Gastroesophageal sphincter (tissue), 4 donors: ENCODE measurements at regions not wholly inside any gene's neighbourhood (a gene's known extent, or its start where the extent isn't known, plus 50 kb on each side); places are given as distances from the start of the nearest gene placed in this dataset.

ENCODE experiments used
- ATAC-seq: fragments of 150-250 bp; one replicate; pipeline ENCODE4 v1.9.1; 2016; ENCODE audit warnings: mild to moderate bottlenecking, moderate library complexity
- H3K27ac ChIP-seq, 4 donors: fragments of 200-600 bp; sonication (generic) in 3 of 4; 1 replicate in 3 of 4; 2 replicates in 1 of 4; pipeline ENCODE4 v1.5.1; 2016 to 2019
- H3K27me3 ChIP-seq: fragments of 200-600 bp; sonication (generic); one replicate; pipeline ENCODE4 v1.5.1; 2019
- H3K36me3 ChIP-seq, 2 donors: fragments of 200-600 bp; sonication (generic); one replicate each; pipeline ENCODE4 v1.5.1; 2019; ENCODE audit warnings: control low read depth in 1 of 2
- H3K4me1 ChIP-seq, 3 donors: fragments of 200-600 bp; sonication (generic); 1 replicate in 2 of 3; 2 replicates in 1 of 3; pipeline ENCODE4 v1.5.1; 2016 to 2019; ENCODE audit warnings: control low read depth in 2 of 3
- H3K4me3 ChIP-seq, 2 donors: fragments of 200-600 bp; sonication (generic); one replicate each; pipeline ENCODE4 v1.5.1; 2019; ENCODE audit warnings: mild to moderate bottlenecking in 1 of 2, moderate library complexity in 1 of 2
- H3K9me3 ChIP-seq, 3 donors: fragments of 200-600 bp; sonication (generic); one replicate each; pipeline ENCODE4 v1.5.1; 2017 to 2019; ENCODE audit warnings: control low read depth in 2 of 3
- EP300 ChIP-seq: sonication (generic); formaldehyde crosslinking; IDR thresholded peaks from one replicate; pipeline ENCODE4 v1.6.1; 2017; ENCODE audit warnings: antibody characterized with exemption, mild to moderate bottlenecking
- POLR2A ChIP-seq, 2 donors: fragments of 450-650 bp; IDR thresholded peaks; one replicate each; pipeline ENCODE4 v1.6.1; 2017; ENCODE audit warnings: antibody characterized with exemption in 2 of 2, mild to moderate bottlenecking in 2 of 2, moderate library complexity in 1 of 2
- POLR2AphosphoS5 ChIP-seq: sonication (generic); formaldehyde crosslinking; IDR thresholded peaks from one replicate; pipeline ENCODE4 v1.6.1; 2017; ENCODE audit warnings: antibody characterized with exemption
- WGBS, 2 donors: methylation state at CpG; one replicate each; pipeline ENCODE4 v1.1.5; 2018; ENCODE audit warnings: low coverage in 1 of 2; 5-methylcytosine and 5-hydroxymethylcytosine counted together
- TF ChIP-seq, protein P1 (sequence below), 4 experiments: fragments of 200-600 bp in 2 of 4; fragments of 450-650 bp in 2 of 4; sonication (generic) in 1 of 4; IDR thresholded peaks; one replicate each; pipeline ENCODE4 v1.5.1; 2017 to 2019; ENCODE audit warnings: antibody characterized with exemption in 4 of 4, mild to moderate bottlenecking in 2 of 4, moderate library complexity in 2 of 4

GRCh38 chr4:123640271-123640670 is 243.7 kb downstream of the SPRY1 start:
- Histone ChIP-seq H3K36me3 (no peaks in the 10 kb centered on the region), H3K27me3 (no peaks in the 10 kb centered on the region), H3K4me3 (no peak overlapping the region), H3K9me3 (peaks cover 0 to 15% (median 0%) of the 10 kb centered on the region in 3 donors), H3K4me1 (peaks cover 0 to 21% (median 0%) of the 10 kb centered on the region in 3 donors), H3K27ac (no peak overlapping the region)
- no peak for ATAC-seq
- TF ChIP-seq EP300 (no peak), POLR2A (IDR thresholded peaks at IDR 0.05) (no peak), POLR2AphosphoS5 (no peak)
- TF ChIP-seq, protein P1, sequence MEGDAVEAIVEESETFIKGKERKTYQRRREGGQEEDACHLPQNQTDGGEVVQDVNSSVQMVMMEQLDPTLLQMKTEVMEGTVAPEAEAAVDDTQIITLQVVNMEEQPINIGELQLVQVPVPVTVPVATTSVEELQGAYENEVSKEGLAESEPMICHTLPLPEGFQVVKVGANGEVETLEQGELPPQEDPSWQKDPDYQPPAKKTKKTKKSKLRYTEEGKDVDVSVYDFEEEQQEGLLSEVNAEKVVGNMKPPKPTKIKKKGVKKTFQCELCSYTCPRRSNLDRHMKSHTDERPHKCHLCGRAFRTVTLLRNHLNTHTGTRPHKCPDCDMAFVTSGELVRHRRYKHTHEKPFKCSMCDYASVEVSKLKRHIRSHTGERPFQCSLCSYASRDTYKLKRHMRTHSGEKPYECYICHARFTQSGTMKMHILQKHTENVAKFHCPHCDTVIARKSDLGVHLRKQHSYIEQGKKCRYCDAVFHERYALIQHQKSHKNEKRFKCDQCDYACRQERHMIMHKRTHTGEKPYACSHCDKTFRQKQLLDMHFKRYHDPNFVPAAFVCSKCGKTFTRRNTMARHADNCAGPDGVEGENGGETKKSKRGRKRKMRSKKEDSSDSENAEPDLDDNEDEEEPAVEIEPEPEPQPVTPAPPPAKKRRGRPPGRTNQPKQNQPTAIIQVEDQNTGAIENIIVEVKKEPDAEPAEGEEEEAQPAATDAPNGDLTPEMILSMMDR (IDR thresholded peaks at IDR 0.05), result no peak

GRCh38 chr4:123640824-123641223 is 244.2 kb downstream of the SPRY1 start:
- peaks cover 0 to 15% (median 0%) of the 10 kb centered on the region in 3 donors for H3K9me3 ChIP-seq
- peaks cover 0 to 21% (median 0%) of the 10 kb centered on the region in 3 donors for H3K4me1 ChIP-seq
- no peaks in the 10 kb centered on the region for H3K27me3 ChIP-seq
- ATAC-seq, result no peak
- 90 to 92% methylated on average over 1 to 2 of the region's 2 CpGs for WGBS, 2 donors
- no peaks in the 10 kb centered on the region for H3K36me3 ChIP-seq
- no peak for TF ChIP-seq EP300
- no peak for TF ChIP-seq POLR2AphosphoS5
- no peak for TF ChIP-seq POLR2A (IDR thresholded peaks at IDR 0.05)
- TF ChIP-seq, protein P1 (IDR thresholded peaks at IDR 0.05), result no peak
- no peak overlapping the region for H3K27ac ChIP-seq
- H3K4me3 ChIP-seq, result no peak overlapping the region

- WGBS, 2 donors, result 38 to 50% methylated on average over 1 of the region's 1 CpG
- TF ChIP-seq POLR2AphosphoS5 (no peak), POLR2A (IDR thresholded peaks at IDR 0.05) (no peak), EP300 (no peak)
- TF ChIP-seq, protein P1 (IDR thresholded peaks at IDR 0.05), result no peak
Measured at GRCh38 chr4:123643691-123644090, 247.1 kb downstream of the SPRY1 start.

GRCh38 chr4:123649250-123649644 is 252.7 kb downstream of the SPRY1 start:
- H3K9me3 ChIP-seq, result no peaks in the 10 kb centered on the region
- no peak overlapping the region for H3K4me3 ChIP-seq
- no peaks in the 10 kb centered on the region for H3K27me3 ChIP-seq
- peaks cover 7 to 56% (median 13%) of the 10 kb centered on the region in 3 donors for H3K4me1 ChIP-seq
- H3K36me3 ChIP-seq, result no peaks in the 10 kb centered on the region
- TF ChIP-seq POLR2AphosphoS5 (no peak), EP300 (no peak), POLR2A (IDR thresholded peaks at IDR 0.05) (no peak)
- WGBS, 2 donors, result 20 to 29% methylated on average over 4 of the region's 4 CpGs
- peak overlapping the region; percentile 64 to 81 (median 78) for H3K27ac ChIP-seq
- no peak for ATAC-seq

More at GRCh38 chr4:123643691-123644090, 247.1 kb downstream of the SPRY1 start:
- Histone ChIP-seq H3K27me3 (no peaks in the 10 kb centered on the region), H3K27ac (peak overlapping the region in 1 of 4 donors; percentile 30), H3K4me1 (peaks cover 0 to 21% (median 0%) of the 10 kb centered on the region in 3 donors), H3K9me3 (no peaks in the 10 kb centered on the region), H3K36me3 (no peaks in the 10 kb centered on the region), H3K4me3 (no peak overlapping the region)
- ATAC-seq, result no peak

- peak; percentile 20 for TF ChIP-seq POLR2AphosphoS5
- TF ChIP-seq, protein P1 (IDR thresholded peaks at IDR 0.05), result no peak
- ATAC-seq, result peak; percentile 37
- Histone ChIP-seq H3K9me3 (no peaks in the 10 kb centered on the region), H3K36me3 (no peaks in the 10 kb centered on the region), H3K27me3 (no peaks in the 10 kb centered on the region), H3K27ac (peak overlapping the region; percentile 64 to 81 (median 78)), H3K4me3 (no peak overlapping the region), H3K4me1 (peaks cover 7 to 51% (median 13%) of the 10 kb centered on the region in 3 donors)
- WGBS, 2 donors, result 1 to 11% methylated on average over 10 to 11 of the region's 11 CpGs
Measured at GRCh38 chr4:123649645-123650391, 253.2 kb downstream of the SPRY1 start.
